ENCODE measurements at regions not wholly inside any gene's neighbourhood (a gene's known extent, or its start where the extent isn't known, plus 50 kb on each side); places are given as distances from the start of the nearest gene placed in this dataset.

DNA sequence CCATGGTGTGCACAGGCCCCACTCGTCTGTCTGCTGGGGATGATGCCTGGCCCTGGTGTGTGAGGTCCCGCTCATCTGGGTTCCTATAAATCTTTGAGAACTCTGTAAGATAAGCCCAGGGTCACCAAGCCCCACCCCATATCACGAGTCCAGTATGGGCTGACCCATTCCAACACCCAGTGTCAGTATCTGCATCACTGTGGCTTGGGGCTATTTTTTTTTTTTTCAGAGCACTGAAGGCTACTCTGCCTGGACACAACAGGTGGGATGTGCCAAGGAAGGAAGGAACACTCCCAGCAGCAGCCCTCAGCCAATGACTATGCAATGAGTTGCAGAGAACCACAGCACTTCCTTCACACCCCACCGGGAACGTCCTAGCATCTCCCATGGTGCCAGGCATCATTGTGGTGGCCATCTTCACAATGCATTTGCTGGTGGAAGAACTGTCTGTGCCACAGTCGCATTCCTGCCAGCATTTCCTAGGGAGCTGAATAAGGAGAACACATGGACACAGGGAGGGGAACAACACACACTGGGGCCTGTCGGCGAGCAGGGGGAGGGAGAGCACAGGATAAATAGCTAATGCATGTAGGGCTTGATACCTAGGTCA lies 83.1 kb upstream of the TSHZ3 start:
- TF ChIP-seq EP300 (IDR thresholded peaks at IDR 0.05): no peak
- TF ChIP-seq POLR2AphosphoS5 (IDR thresholded peaks at IDR 0.05): no peak

All from upper lobe of left lung (tissue), 4 donors.